Activated T-cell treated with anti-CD3 and anti-CD28 coated beads, Interleukin-2, amount 50 U/mL, for 4 hours (primary cell): ENCODE measurements at regions not wholly inside any gene's neighbourhood (a gene's known extent, or its start where the extent isn't known, plus 50 kb on each side); places are given as distances from the start of the nearest gene placed in this dataset.

ENCODE experiments used
- ATAC-seq, 2 donors: fragments of 200-7000 bp; cut with Tn5 transposase; one replicate each; pipeline ENCODE4 v1.10.0; 2021
- DNase-seq: peaks from one replicate; pipeline ENCODE4 v3.0.0-alpha.2; 2020
- H3K27me3 Mint-ChIP-seq: one replicate; pipeline ENCODE4 v1.8.0; 2021; ENCODE audit warnings: low read depth, mixed read lengths
- H3K36me3 Mint-ChIP-seq: one replicate; pipeline ENCODE4 v1.8.0; 2022; ENCODE audit warnings: mixed read lengths; ENCODE audit not compliant: insufficient read depth
- H3K4me1 Mint-ChIP-seq: one replicate; pipeline ENCODE4 v1.8.0; 2021; ENCODE audit warnings: low read depth, mixed read lengths
- H3K4me3 Mint-ChIP-seq: one replicate; pipeline ENCODE4 v1.8.0; 2021; ENCODE audit warnings: mild to moderate bottlenecking, moderate library complexity, mixed read lengths
- H3K9me3 Mint-ChIP-seq: one replicate; pipeline ENCODE4 v1.8.0; 2021; ENCODE audit warnings: mixed read lengths

DNA sequence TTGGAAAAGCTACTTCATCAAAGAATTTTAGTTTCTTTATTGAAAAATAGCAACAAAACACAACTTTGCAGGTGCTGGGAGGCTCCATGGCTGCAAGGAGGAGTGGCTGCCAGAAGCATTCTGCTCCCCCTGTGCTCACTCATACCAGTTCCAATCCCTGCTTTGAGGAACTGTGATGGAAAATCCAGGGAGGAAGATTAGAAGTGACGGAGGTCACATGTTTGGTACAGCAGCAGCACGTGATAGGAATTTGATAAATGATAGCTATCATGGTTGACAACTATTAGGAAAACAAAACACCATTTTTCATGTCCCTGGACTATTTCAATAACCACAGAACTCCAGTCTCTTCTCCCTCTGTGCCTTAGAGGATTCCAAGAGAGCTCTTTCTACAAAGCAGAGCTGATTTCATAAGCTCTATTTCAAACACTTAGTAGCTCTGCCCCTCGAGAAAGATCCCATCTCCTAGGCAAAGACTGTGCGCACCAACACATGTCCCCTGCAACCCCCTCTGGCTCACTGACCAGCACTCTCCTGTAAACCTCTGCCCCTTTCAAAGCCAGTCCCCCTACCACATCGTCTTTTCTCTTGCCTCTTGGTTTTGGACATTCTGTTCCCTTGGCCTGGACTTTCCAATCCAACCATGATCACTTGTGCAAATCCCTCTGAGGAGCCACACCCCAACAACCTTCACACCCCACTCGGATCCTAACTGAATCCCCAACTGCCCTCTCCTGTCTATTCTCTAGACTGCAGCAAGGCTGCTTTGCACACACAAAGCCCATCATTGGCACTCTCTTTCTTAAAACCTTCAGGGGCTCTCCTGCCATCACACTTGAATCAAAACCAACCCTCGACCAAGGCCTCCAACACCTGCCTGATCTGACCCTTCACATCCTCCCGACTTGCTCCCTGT lies 352.4 kb upstream of the PKDCC start:
- Mint-ChIP-seq H3K27me3 (peaks cover 13% of the 10 kb centered on the region), H3K36me3 (no peaks in the 10 kb centered on the region), H3K4me3 (no peak overlapping the region), H3K4me1 (no peaks in the 10 kb centered on the region), H3K9me3 (no peaks in the 10 kb centered on the region)
- no peak for DNase-seq
- no peak for ATAC-seq

- Mint-ChIP-seq H3K9me3 (no peaks in the 10 kb centered on the region), H3K27me3 (peaks cover 9% of the 10 kb centered on the region), H3K4me1 (peaks cover 2% of the 10 kb centered on the region), H3K4me3 (no peak overlapping the region), H3K36me3 (no peaks in the 10 kb centered on the region)
- DNase-seq: no peak
- ATAC-seq: no peak
Measured at GRCh38 chr2:41697389-41697788, 350.4 kb upstream of the PKDCC start.

DNA sequence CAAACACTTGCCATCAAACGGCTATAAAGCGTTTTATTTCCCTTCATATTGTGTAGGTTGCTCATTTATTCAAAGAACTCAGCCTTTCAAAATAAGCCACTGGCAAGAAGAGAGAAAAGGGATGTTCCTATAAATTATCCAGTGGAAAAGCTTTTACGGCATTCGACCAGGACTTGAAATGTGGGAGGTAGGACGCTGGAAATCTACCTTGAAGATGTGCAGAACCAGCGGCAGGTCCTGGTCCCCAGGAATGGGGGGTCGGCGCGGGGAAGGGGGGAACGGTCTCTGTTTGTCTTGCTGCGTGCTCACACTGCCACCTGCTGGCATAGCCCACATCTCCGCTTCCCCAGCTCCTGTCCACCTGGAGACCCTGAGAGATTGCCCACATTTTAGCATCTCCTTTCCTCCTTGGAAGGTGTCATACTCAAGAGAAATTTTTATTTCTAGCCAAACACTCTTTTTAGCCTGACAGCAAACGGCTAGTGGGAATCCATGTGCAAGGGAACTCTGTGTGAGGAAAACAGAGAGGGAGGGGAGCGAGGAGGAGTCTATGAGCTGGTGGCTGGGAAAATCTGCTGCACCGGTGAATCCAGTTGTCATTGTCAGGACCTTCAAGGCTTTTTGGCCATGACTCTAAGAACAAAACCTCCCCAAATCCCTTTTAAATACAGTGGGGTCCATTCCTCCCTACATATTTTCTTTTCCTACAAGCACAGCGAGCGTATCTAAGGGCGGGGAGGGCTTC lies 349.0 kb upstream of the PKDCC start:
- no peaks in the 10 kb centered on the region for H3K9me3 Mint-ChIP-seq
- no peak overlapping the region for H3K4me3 Mint-ChIP-seq
- no peaks in the 10 kb centered on the region for H3K36me3 Mint-ChIP-seq
- H3K4me1 Mint-ChIP-seq: peaks cover 2% of the 10 kb centered on the region
- ATAC-seq: no peak
- peaks cover 9% of the 10 kb centered on the region for H3K27me3 Mint-ChIP-seq
- DNase-seq: no peak

- no peak overlapping the region for H3K4me3 Mint-ChIP-seq
Measured at GRCh38 chr2:41701231-41701630, 346.6 kb upstream of the PKDCC start.

GRCh38 chr2:41703123-41703522 lies 344.7 kb upstream of the PKDCC start:
- ATAC-seq: no peak
- no peaks in the 10 kb centered on the region for H3K36me3 Mint-ChIP-seq
- peaks cover 4% of the 10 kb centered on the region for H3K27me3 Mint-ChIP-seq
- no peak overlapping the region for H3K4me3 Mint-ChIP-seq
- H3K4me1 Mint-ChIP-seq: peaks cover 2% of the 10 kb centered on the region
- H3K9me3 Mint-ChIP-seq: no peaks in the 10 kb centered on the region
- DNase-seq: no peak

More at GRCh38 chr2:41701231-41701630, 346.6 kb upstream of the PKDCC start:
- Mint-ChIP-seq H3K36me3 (no peaks in the 10 kb centered on the region), H3K27me3 (peaks cover 9% of the 10 kb centered on the region), H3K9me3 (no peaks in the 10 kb centered on the region), H3K4me1 (peaks cover 2% of the 10 kb centered on the region)
- DNase-seq (no peak), ATAC-seq (no peak)

- Mint-ChIP-seq H3K36me3 (no peaks in the 10 kb centered on the region), H3K4me3 (no peak overlapping the region), H3K4me1 (peaks cover 2% of the 10 kb centered on the region), H3K27me3 (peaks cover 1% of the 10 kb centered on the region), H3K9me3 (no peaks in the 10 kb centered on the region)
- ATAC-seq: no peak
- DNase-seq: no peak
Measured at GRCh38 chr2:41705634-41706033, 342.2 kb upstream of the PKDCC start.

DNA sequence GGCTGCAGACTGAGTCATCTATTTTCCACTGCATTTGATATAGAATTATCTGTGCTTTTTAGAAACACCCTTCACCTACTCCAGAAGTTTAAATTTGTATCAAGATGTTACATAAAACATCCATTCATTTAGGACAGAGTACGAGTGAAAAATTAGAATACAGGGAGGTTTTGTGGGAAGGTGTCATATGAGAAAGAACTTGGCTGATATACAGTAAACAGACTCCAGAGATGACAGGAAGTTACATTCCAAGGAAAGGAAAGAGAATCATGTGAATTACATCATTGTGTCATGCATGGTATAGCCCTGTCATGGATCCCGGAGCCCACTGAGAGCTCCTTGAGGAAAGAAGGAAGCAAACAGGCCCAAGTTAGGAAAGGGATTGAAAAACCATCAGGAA lies 341.5 kb upstream of the PKDCC start:
- ATAC-seq: no peak
- no peak for DNase-seq
- Mint-ChIP-seq H3K4me3 (no peak overlapping the region), H3K36me3 (no peaks in the 10 kb centered on the region), H3K9me3 (no peaks in the 10 kb centered on the region), H3K27me3 (peaks cover 1% of the 10 kb centered on the region), H3K4me1 (no peaks in the 10 kb centered on the region)

DNA sequence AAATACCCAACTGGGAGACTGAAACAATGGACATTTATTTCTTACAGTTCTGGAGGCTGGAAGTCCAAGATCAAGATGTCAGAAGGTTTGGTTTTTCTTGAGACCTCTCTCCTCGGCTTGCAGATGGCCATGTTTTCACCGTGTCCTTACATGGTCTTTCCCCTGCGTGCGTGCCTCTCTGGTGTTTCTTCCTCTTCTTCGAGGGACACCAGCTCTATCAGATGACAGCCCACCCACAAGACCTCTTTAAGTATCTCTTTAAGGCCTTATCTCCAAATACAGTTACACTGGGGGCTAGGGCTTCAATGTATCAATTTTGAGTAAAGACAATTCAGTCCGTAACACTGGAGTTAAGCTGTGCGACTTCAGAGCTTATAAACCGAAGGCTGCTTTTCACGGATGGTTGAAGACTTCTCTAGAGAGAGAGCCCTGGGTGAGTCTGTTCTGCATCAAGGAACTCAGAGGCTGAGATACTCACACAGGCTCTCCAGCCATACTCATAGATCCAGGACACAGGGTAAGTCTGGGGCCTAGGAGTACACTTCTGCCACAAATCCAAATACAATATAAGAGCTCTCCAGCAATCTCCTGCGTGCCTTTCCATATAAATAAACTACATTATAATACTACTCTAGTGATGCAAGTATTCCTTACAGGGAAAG lies 339.9 kb upstream of the PKDCC start:
- Mint-ChIP-seq H3K9me3 (no peaks in the 10 kb centered on the region), H3K4me3 (no peak overlapping the region), H3K27me3 (peaks cover 1% of the 10 kb centered on the region), H3K4me1 (no peaks in the 10 kb centered on the region), H3K36me3 (no peaks in the 10 kb centered on the region)
- DNase-seq: no peak
- ATAC-seq: no peak

GRCh38 chr2:41709702-41710599 lies 337.9 kb upstream of the PKDCC start:
- ATAC-seq (peak; percentile 23 to 73), DNase-seq (no peak)
- H3K27me3 Mint-ChIP-seq: peaks cover 1% of the 10 kb centered on the region
- no peaks in the 10 kb centered on the region for H3K36me3 Mint-ChIP-seq
- no peaks in the 10 kb centered on the region for H3K9me3 Mint-ChIP-seq
- H3K4me1 Mint-ChIP-seq: no peaks in the 10 kb centered on the region
- H3K4me3 Mint-ChIP-seq: no peak overlapping the region

DNA sequence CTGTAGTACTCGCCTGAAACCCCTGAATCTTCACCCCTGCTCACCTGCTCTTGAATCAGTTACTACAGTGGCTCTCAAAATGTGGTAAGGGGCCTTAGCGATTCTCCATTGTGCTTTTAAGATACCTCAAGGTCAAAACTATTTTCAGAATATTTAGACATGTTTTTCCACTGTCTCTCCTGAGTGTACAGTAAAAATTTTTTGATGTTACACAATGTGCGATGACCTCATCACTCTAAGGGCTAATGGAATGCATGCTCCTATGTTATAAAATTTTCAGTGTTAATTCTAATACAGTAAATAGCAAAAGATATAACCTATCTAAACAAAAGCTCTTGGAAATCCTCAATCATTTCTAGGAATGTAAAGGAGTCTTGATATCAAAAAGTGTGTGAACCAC lies 336.9 kb upstream of the PKDCC start:
- Mint-ChIP-seq H3K9me3 (no peaks in the 10 kb centered on the region), H3K4me3 (no peak overlapping the region), H3K27me3 (peaks cover 1% of the 10 kb centered on the region), H3K4me1 (peaks cover 3% of the 10 kb centered on the region), H3K36me3 (no peaks in the 10 kb centered on the region)
- DNase-seq (no peak), ATAC-seq (no peak)

DNA sequence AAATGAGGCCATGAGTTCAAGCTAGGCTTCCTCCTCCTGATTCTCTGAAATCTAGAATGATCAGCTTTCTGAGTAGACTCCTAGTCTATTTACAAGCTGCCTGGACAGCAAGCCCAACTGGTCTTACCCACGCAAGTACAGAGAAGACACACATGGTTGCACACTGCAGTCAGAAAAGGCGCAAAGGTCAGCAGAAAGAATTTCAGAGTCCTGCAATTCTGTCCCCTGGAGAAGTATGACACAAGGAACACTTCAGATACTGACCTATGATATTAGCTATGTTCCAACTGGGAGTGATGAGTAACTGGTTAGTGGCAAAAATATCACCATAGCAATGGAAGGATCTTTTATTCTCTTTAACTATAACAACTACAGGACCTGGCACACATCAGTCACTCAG lies 336.1 kb upstream of the PKDCC start:
- Mint-ChIP-seq H3K27me3 (peaks cover 1% of the 10 kb centered on the region), H3K4me1 (peaks cover 3% of the 10 kb centered on the region), H3K9me3 (no peaks in the 10 kb centered on the region), H3K4me3 (no peak overlapping the region), H3K36me3 (no peaks in the 10 kb centered on the region)
- ATAC-seq (no peak), DNase-seq (no peak)

DNA sequence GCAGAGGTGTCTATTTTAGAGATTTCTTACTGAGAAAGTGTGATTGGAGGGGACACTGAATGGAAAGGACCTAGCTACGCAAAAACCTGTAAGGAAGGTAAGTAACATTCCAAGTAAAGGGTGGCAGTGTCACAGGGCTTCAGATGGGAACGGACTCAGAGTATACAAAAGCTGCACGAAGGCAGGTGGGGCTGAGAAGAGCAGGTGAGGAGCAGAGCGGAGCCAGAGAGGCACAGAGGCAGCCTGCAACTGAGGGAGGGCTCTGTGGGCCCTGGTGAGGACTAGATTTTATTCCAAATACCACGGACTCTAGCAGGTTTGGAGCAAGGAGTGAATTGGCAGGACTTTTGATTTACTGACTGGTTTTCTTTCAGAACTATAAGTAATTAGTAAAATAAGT lies 331.3 kb upstream of the PKDCC start:
- Mint-ChIP-seq H3K27me3 (no peaks in the 10 kb centered on the region), H3K4me1 (peaks cover 6% of the 10 kb centered on the region), H3K36me3 (no peaks in the 10 kb centered on the region), H3K9me3 (no peaks in the 10 kb centered on the region), H3K4me3 (no peak overlapping the region)
- ATAC-seq: no peak
- no peak for DNase-seq

- DNase-seq: no peak
- H3K27me3 Mint-ChIP-seq: no peaks in the 10 kb centered on the region
- ATAC-seq: no peak
- H3K4me1 Mint-ChIP-seq: peaks cover 6% of the 10 kb centered on the region
- H3K9me3 Mint-ChIP-seq: no peaks in the 10 kb centered on the region
- H3K4me3 Mint-ChIP-seq: no peak overlapping the region
- no peaks in the 10 kb centered on the region for H3K36me3 Mint-ChIP-seq
Measured at GRCh38 chr2:41717839-41718238, 330.0 kb upstream of the PKDCC start.

GRCh38 chr2:41718705-41719104 lies 329.1 kb upstream of the PKDCC start:
- no peaks in the 10 kb centered on the region for H3K9me3 Mint-ChIP-seq
- H3K36me3 Mint-ChIP-seq: no peaks in the 10 kb centered on the region
- no peak for DNase-seq
- ATAC-seq: no peak
- H3K4me1 Mint-ChIP-seq: peaks cover 6% of the 10 kb centered on the region
- no peak overlapping the region for H3K4me3 Mint-ChIP-seq
- H3K27me3 Mint-ChIP-seq: no peaks in the 10 kb centered on the region
